Loucy (cell line): ENCODE measurements at regions not wholly inside any gene's neighbourhood (a gene's known extent, or its start where the extent isn't known, plus 50 kb on each side); places are given as distances from the start of the nearest gene placed in this dataset.

ENCODE experiments used
- H2AFZ ChIP-seq: fragments of 200-600 bp; sonication (generic); 2 replicates; pipeline ENCODE4 v1.6.0; 2016; ENCODE audit warnings: antibody characterized with exemption, mild to moderate bottlenecking, low read length, moderate library complexity
- H3F3A ChIP-seq: fragments of 200-600 bp; 2 replicates; pipeline ENCODE4 v1.6.0; 2016; ENCODE audit warnings: antibody characterized with exemption, low read depth, mild to moderate bottlenecking
- H3K27me3 ChIP-seq: fragments of 200-600 bp; sonication (generic); 2 replicates; pipeline ENCODE4 v1.6.1; 2014; ENCODE audit warnings: low read length, mild to moderate bottlenecking; ENCODE audit not compliant: insufficient read depth, poor library complexity, severe bottlenecking
- H3K36me3 ChIP-seq: fragments of 200-600 bp; sonication (generic); 2 replicates; pipeline ENCODE4 v1.6.1; 2016; ENCODE audit warnings: low read length; ENCODE audit not compliant: insufficient read depth
- H3K4me1 ChIP-seq: fragments of 200-600 bp; sonication (generic); 2 replicates; pipeline ENCODE4 v1.5.1; 2014; ENCODE audit warnings: low read length, mild to moderate bottlenecking; ENCODE audit not compliant: insufficient read depth, poor library complexity, severe bottlenecking
- H3K4me2 ChIP-seq: fragments of 200-600 bp; sonication (generic); 2 replicates; pipeline ENCODE4 v1.6.0; 2014; ENCODE audit warnings: antibody characterized with exemption, low read length, low read depth, mild to moderate bottlenecking; ENCODE audit not compliant: poor library complexity, severe bottlenecking
- H3K4me3 ChIP-seq: fragments of 200-600 bp; sonication (generic); 2 replicates; pipeline ENCODE4 v1.5.1; 2014; ENCODE audit warnings: low read length, mild to moderate bottlenecking, mixed read lengths; ENCODE audit not compliant: poor library complexity, severe bottlenecking
- H3K79me2 ChIP-seq: fragments of 200-600 bp; sonication (generic); 2 replicates; pipeline ENCODE4 v1.6.1; 2014; ENCODE audit warnings: low read length; ENCODE audit not compliant: insufficient read depth
- H3K9ac ChIP-seq: fragments of 200-600 bp; sonication (generic); 2 replicates; pipeline ENCODE4 v1.6.0; 2014; ENCODE audit warnings: mild to moderate bottlenecking, low read depth, low read length, moderate library complexity; ENCODE audit not compliant: poor library complexity, severe bottlenecking
- H3K9me2 ChIP-seq: fragments of 200-600 bp; sonication (generic); replicated peaks from 2 replicates; pipeline ENCODE4 v1.6.1; 2016; ENCODE audit warnings: low read depth, low read length, mixed read lengths
- H3K9me3 ChIP-seq: fragments of 200-600 bp; sonication (generic); 2 replicates; pipeline ENCODE4 v1.6.1; 2014; ENCODE audit warnings: mild to moderate bottlenecking, antibody characterized with exemption, low read length, low read depth; ENCODE audit not compliant: insufficient read depth
- H4K20me1 ChIP-seq: fragments of 200-600 bp; sonication (generic); 2 replicates; pipeline ENCODE4 v1.6.0; 2014; ENCODE audit warnings: antibody characterized with exemption, low read length, mild to moderate bottlenecking; ENCODE audit not compliant: insufficient read depth, poor library complexity, severe bottlenecking
- EZH2phosphoT487 ChIP-seq: fragments of 200-600 bp; IDR thresholded peaks from 2 replicates; pipeline ENCODE4 v1.6.1; 2018; ENCODE audit warnings: antibody characterized with exemption, mild to moderate bottlenecking, moderate library complexity, borderline replicate concordance
- TF ChIP-seq, protein P1 (sequence below): fragments of 200-600 bp; sonication (generic); conservative IDR thresholded peaks from 2 replicates; pipeline ENCODE4 v1.5.1; 2014; ENCODE audit warnings: mild to moderate bottlenecking, antibody characterized with exemption, low read length

DNA sequence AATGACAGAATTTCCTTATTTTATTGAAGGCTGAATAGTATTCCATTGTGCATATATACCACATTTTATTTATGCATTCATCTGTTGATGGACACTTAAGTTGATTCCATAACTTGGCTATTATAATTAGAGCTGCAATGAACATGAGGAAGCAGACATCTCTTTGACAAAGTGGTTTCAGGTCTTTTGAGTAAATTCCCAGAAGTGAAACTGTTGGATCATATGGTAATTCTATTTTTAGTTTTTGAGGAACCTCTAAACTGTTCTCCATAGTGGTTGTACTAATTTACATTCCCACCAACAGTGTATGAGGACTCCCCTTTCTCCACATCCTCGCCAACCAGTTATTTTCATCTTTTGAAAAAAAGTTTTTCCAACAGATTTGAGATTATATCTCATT is 77.5 kb downstream of the TMEM200C start:
- Histone ChIP-seq H3F3A (no peaks in the 10 kb centered on the region), H3K4me1 (no peaks in the 10 kb centered on the region), H3K9me3 (no peaks in the 10 kb centered on the region), H3K9ac (no peak overlapping the region), H2AFZ (no peak overlapping the region), H3K4me3 (no peak overlapping the region), H3K79me2 (no peaks in the 10 kb centered on the region), H3K36me3 (no peaks in the 10 kb centered on the region), H3K4me2 (no peak overlapping the region), H3K27me3 (no peaks in the 10 kb centered on the region), H4K20me1 (no peaks in the 10 kb centered on the region), H3K9me2 (no peaks in the 10 kb centered on the region)
- TF ChIP-seq EZH2phosphoT487, result no peak
- TF ChIP-seq, protein P1, sequence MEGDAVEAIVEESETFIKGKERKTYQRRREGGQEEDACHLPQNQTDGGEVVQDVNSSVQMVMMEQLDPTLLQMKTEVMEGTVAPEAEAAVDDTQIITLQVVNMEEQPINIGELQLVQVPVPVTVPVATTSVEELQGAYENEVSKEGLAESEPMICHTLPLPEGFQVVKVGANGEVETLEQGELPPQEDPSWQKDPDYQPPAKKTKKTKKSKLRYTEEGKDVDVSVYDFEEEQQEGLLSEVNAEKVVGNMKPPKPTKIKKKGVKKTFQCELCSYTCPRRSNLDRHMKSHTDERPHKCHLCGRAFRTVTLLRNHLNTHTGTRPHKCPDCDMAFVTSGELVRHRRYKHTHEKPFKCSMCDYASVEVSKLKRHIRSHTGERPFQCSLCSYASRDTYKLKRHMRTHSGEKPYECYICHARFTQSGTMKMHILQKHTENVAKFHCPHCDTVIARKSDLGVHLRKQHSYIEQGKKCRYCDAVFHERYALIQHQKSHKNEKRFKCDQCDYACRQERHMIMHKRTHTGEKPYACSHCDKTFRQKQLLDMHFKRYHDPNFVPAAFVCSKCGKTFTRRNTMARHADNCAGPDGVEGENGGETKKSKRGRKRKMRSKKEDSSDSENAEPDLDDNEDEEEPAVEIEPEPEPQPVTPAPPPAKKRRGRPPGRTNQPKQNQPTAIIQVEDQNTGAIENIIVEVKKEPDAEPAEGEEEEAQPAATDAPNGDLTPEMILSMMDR, result no peak

DNA sequence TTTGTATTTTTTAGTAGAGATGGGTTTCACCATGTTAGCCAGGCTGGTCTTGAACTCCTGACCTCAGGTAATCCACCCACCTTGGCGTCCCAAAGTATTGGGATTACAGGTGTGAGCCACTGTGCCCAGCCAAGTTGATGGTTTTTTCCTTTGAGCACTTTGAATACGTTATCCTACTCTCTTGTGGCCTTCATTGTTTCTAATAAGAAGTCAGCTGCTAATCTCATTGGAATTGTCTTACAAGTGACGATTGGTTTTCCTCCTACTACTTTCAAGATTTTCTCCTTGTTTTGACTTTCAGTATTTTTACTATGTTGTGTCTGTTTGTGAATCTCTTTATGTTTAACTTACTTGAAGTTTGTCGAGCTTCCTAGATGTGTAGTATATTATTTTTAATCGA is 88.5 kb downstream of the TMEM200C start:
- no peak for TF ChIP-seq EZH2phosphoT487
- TF ChIP-seq, protein P1, result no peak
- no peaks in the 10 kb centered on the region for H3K27me3 ChIP-seq

DNA sequence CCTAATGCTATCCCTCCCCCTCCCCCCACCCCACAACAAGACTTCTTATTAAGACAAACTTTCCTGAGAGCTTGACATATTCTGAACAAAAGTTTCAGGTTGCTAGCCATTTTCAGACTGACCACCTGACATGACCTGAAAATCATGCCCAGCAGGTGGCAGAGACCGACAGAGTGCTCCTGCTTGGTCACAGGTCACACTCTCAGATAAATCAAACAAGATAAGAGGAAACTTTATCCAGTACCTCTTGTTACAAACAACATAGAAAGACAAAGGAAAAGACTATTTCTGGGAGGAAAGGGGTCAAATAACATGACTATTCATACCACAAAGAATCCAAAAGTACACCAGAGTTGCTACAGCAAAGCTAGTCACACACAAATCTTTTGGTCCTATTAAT is 107.4 kb downstream of the TMEM200C start:
- H3K36me3 ChIP-seq, result no peaks in the 10 kb centered on the region
- no peak overlapping the region for H3K9ac ChIP-seq
- H2AFZ ChIP-seq, result no peak overlapping the region
- no peak overlapping the region for H3K4me2 ChIP-seq
- no peaks in the 10 kb centered on the region for H3K9me2 ChIP-seq
- H4K20me1 ChIP-seq, result no peaks in the 10 kb centered on the region
- H3K79me2 ChIP-seq, result no peaks in the 10 kb centered on the region
- no peak overlapping the region for H3K4me3 ChIP-seq
- no peaks in the 10 kb centered on the region for H3K27me3 ChIP-seq
- H3K4me1 ChIP-seq, result no peaks in the 10 kb centered on the region
- H3K9me3 ChIP-seq, result no peaks in the 10 kb centered on the region; the same call in 1 of the 2 replicates
- no peak for TF ChIP-seq EZH2phosphoT487
- TF ChIP-seq, protein P1, result no peak
- no peaks in the 10 kb centered on the region for H3F3A ChIP-seq

More for the DNA sequence above, 88.5 kb downstream of the TMEM200C start:
- H3K9me3 ChIP-seq, result no peaks in the 10 kb centered on the region; the same call in 1 of the 2 replicates
- H3K79me2 ChIP-seq, result no peaks in the 10 kb centered on the region
- no peaks in the 10 kb centered on the region for H3K4me1 ChIP-seq
- no peak overlapping the region for H3K9ac ChIP-seq
- no peaks in the 10 kb centered on the region for H3K36me3 ChIP-seq
- no peak overlapping the region for H3K4me3 ChIP-seq
- no peak overlapping the region for H3K4me2 ChIP-seq
- H2AFZ ChIP-seq, result no peak overlapping the region
- H4K20me1 ChIP-seq, result no peaks in the 10 kb centered on the region
- no peaks in the 10 kb centered on the region for H3K9me2 ChIP-seq
- no peaks in the 10 kb centered on the region for H3F3A ChIP-seq
